ENCODE measurements at regions not wholly inside any gene's neighbourhood (a gene's known extent, or its start where the extent isn't known, plus 50 kb on each side); places are given as distances from the start of the nearest gene placed in this dataset.

- TF ChIP-seq, protein P1, sequence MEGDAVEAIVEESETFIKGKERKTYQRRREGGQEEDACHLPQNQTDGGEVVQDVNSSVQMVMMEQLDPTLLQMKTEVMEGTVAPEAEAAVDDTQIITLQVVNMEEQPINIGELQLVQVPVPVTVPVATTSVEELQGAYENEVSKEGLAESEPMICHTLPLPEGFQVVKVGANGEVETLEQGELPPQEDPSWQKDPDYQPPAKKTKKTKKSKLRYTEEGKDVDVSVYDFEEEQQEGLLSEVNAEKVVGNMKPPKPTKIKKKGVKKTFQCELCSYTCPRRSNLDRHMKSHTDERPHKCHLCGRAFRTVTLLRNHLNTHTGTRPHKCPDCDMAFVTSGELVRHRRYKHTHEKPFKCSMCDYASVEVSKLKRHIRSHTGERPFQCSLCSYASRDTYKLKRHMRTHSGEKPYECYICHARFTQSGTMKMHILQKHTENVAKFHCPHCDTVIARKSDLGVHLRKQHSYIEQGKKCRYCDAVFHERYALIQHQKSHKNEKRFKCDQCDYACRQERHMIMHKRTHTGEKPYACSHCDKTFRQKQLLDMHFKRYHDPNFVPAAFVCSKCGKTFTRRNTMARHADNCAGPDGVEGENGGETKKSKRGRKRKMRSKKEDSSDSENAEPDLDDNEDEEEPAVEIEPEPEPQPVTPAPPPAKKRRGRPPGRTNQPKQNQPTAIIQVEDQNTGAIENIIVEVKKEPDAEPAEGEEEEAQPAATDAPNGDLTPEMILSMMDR (conservative IDR thresholded peaks at IDR 0.05 in 1 of 2, IDR thresholded peaks at IDR 0.05 in 1 of 2; ENCODE audit: low read depth in 1 of 2, low read length in 2 of 2) = no peak
- TF ChIP-seq EZH2 (IDR thresholded peaks at IDR 0.05; ENCODE audit: low read length, missing control alignments) = no peak
Observed at GRCh38 chr15:54843006-54843405, 353.7 kb downstream of the RSL24D1 start.

Measured in fibroblast of lung (primary cell).